ENCODE measurements at regions not wholly inside any gene's neighbourhood (a gene's known extent, or its start where the extent isn't known, plus 50 kb on each side); places are given as distances from the start of the nearest gene placed in this dataset.

GRCh38 chr10:58014436-58014835 is 253.3 kb downstream of the IPMK start:
- DNase-seq (ENCODE audit: low read depth in 2 of 3, low spot score in 1 of 3), result no peak

GRCh38 chr10:58013406-58013805 is 254.3 kb downstream of the IPMK start:
- no peak for DNase-seq (ENCODE audit: low read depth in 2 of 3, low spot score in 1 of 3)

- DNase-seq (ENCODE audit: low read depth in 2 of 3, low spot score in 1 of 3), result no peak
Measured at GRCh38 chr10:58010073-58010702, 257.5 kb downstream of the IPMK start.

- DNase-seq (ENCODE audit: low read depth in 2 of 3, low spot score in 1 of 3), result no peak
Measured at GRCh38 chr10:58003945-58004344, 263.7 kb downstream of the IPMK start.

- no peak for DNase-seq (ENCODE audit: low read depth in 2 of 3, low spot score in 1 of 3)
Measured at GRCh38 chr10:58001159-58001558, 266.5 kb downstream of the IPMK start.

- DNase-seq (ENCODE audit: low read depth in 2 of 3, low spot score in 1 of 3), result no peak
Measured at GRCh38 chr10:57996536-57996935, 271.2 kb downstream of the IPMK start.

- no peak for DNase-seq (ENCODE audit: low read depth in 2 of 3, low spot score in 1 of 3)
Measured at GRCh38 chr10:57993302-57993701, 274.4 kb downstream of the IPMK start.

GRCh38 chr10:57992321-57993077 is 275.2 kb downstream of the IPMK start:
- no peak for DNase-seq (ENCODE audit: low read depth in 2 of 3, low spot score in 1 of 3)

- DNase-seq (ENCODE audit: low read depth in 2 of 3, low spot score in 1 of 3), result no peak
Measured at GRCh38 chr10:57988964-57989363, 278.7 kb downstream of the IPMK start.

- no peak for DNase-seq (ENCODE audit: low read depth in 2 of 3, low spot score in 1 of 3)
Measured at GRCh38 chr10:57987055-57987721, 280.5 kb downstream of the IPMK start.

- no peak for DNase-seq (ENCODE audit: low read depth in 2 of 3, low spot score in 1 of 3)
Measured at GRCh38 chr10:57986422-57986821, 281.3 kb downstream of the IPMK start.

- DNase-seq (ENCODE audit: low read depth in 2 of 3, low spot score in 1 of 3), result no peak
Measured at GRCh38 chr10:57983281-57983791, 284.4 kb downstream of the IPMK start.

GRCh38 chr10:57982091-57982490 is 285.6 kb downstream of the IPMK start:
- DNase-seq (ENCODE audit: low read depth in 2 of 3, low spot score in 1 of 3), result no peak

GRCh38 chr10:57979956-57980355 is 287.7 kb downstream of the IPMK start:
- DNase-seq (ENCODE audit: low read depth in 2 of 3, low spot score in 1 of 3), result no peak

- DNase-seq (ENCODE audit: low read depth in 2 of 3, low spot score in 1 of 3), result no peak
Measured at GRCh38 chr10:57979491-57979890, 288.2 kb downstream of the IPMK start.

GRCh38 chr10:57977262-57977661 is 290.4 kb downstream of the IPMK start:
- DNase-seq (ENCODE audit: low read depth in 2 of 3, low spot score in 1 of 3), result no peak

GRCh38 chr10:57973451-57973850 is 294.2 kb downstream of the IPMK start:
- no peak for DNase-seq (ENCODE audit: low read depth in 2 of 3, low spot score in 1 of 3)

- DNase-seq (ENCODE audit: low read depth in 2 of 3, low spot score in 1 of 3), result no peak
Measured at GRCh38 chr10:57972783-57973182, 294.9 kb downstream of the IPMK start.

- DNase-seq (ENCODE audit: low read depth in 2 of 3, low spot score in 1 of 3), result no peak
Measured at GRCh38 chr10:57968328-57969016, 299.2 kb downstream of the IPMK start.

- no peak for DNase-seq (ENCODE audit: low read depth in 2 of 3, low spot score in 1 of 3)
Measured at GRCh38 chr10:57964351-57964750, 303.3 kb downstream of the IPMK start.

- no peak for DNase-seq (ENCODE audit: low read depth in 2 of 3, low spot score in 1 of 3)
Measured at GRCh38 chr10:57963546-57963945, 304.1 kb downstream of the IPMK start.

- DNase-seq (ENCODE audit: low read depth in 2 of 3, low spot score in 1 of 3), result no peak
Measured at GRCh38 chr10:57962839-57963238, 304.9 kb downstream of the IPMK start.
